Neuronal stem cell (in vitro differentiated cells): ENCODE measurements at regions not wholly inside any gene's neighbourhood (a gene's known extent, or its start where the extent isn't known, plus 50 kb on each side); places are given as distances from the start of the nearest gene placed in this dataset.

Experiments
- DNase-seq: peaks from one replicate; pipeline ENCODE4 v3.0.0-alpha.2; 2013; ENCODE audit warnings: low spot score
- H2AFZ ChIP-seq: one replicate; pipeline ENCODE4 v1.6.1; 2013; ENCODE audit warnings: mild to moderate bottlenecking, low read length, inconsistent platforms
- H2AK5ac ChIP-seq: 2 replicates; pipeline ENCODE4 v1.6.1; 2013; ENCODE audit warnings: low read depth, mild to moderate bottlenecking, inconsistent platforms, low read length, moderate library complexity, mixed read lengths
- H2BK120ac ChIP-seq: 2 replicates; pipeline ENCODE4 v1.6.1; 2013; ENCODE audit warnings: low read depth, mild to moderate bottlenecking, inconsistent platforms, low read length, moderate library complexity, mixed read lengths
- H2BK12ac ChIP-seq: one replicate; pipeline ENCODE4 v1.6.1; 2013; ENCODE audit warnings: low read length, inconsistent platforms
- H2BK15ac ChIP-seq: 2 replicates; pipeline ENCODE4 v1.6.1; 2013; ENCODE audit warnings: mild to moderate bottlenecking, low read length, inconsistent platforms, mixed read lengths
- H2BK5ac ChIP-seq: one replicate; pipeline ENCODE4 v1.6.1; 2013; ENCODE audit warnings: inconsistent platforms, mild to moderate bottlenecking, low read length, moderate library complexity
- H3K14ac ChIP-seq: one replicate; pipeline ENCODE4 v1.6.1; 2013; ENCODE audit warnings: low read length, inconsistent platforms
- H3K18ac ChIP-seq: 2 replicates; pipeline ENCODE4 v1.6.1; 2013; ENCODE audit warnings: low read length, inconsistent platforms
- H3K23ac ChIP-seq: 2 replicates; pipeline ENCODE4 v1.6.1; 2013; ENCODE audit warnings: low read depth, mild to moderate bottlenecking, mixed read lengths, low read length, inconsistent platforms; ENCODE audit not compliant: poor library complexity
- H3K27ac ChIP-seq: replicated peaks from 3 replicates; pipeline ENCODE4 v1.5.1; 2013; ENCODE audit warnings: low read length, inconsistent platforms
- H3K27me3 ChIP-seq, 3 experiments: 2 replicates each; pipeline ENCODE4 v1.6.1; 2013; ENCODE audit warnings: low read length in 3 of 3, mild to moderate bottlenecking in 2 of 3, inconsistent platforms in 1 of 3, low read depth in 1 of 3, mixed read lengths in 1 of 3, moderate library complexity in 1 of 3; ENCODE audit not compliant: control insufficient read depth in 3 of 3, insufficient read depth in 3 of 3
- H3K36me3 ChIP-seq, 2 donors: replicated peaks in 1 of 2; 2 replicates each; pipeline ENCODE4 v1.6.1; 2013; ENCODE audit warnings: low read length in 2 of 2; ENCODE audit not compliant: control insufficient read depth in 2 of 2, insufficient read depth in 2 of 2
- H3K4ac ChIP-seq: 2 replicates; pipeline ENCODE4 v1.6.1; 2013; ENCODE audit warnings: inconsistent platforms, mild to moderate bottlenecking, low read length, moderate library complexity
- H3K4me1 ChIP-seq, 2 donors: 1 replicate in 1 of 2; 2 replicates in 1 of 2; pipeline ENCODE4 v1.6.1; 2013; ENCODE audit warnings: low read length in 2 of 2, low read depth in 1 of 2; ENCODE audit not compliant: control insufficient read depth in 2 of 2, insufficient read depth in 1 of 2
- H3K4me2 ChIP-seq: one replicate; pipeline ENCODE4 v1.6.1; 2013; ENCODE audit warnings: mild to moderate bottlenecking, low read length, inconsistent platforms; ENCODE audit not compliant: insufficient read depth, poor library complexity, severe bottlenecking
- H3K4me3 ChIP-seq, 2 donors: 2 replicates each; pipeline ENCODE4 v1.5.1; 2013; ENCODE audit warnings: low read length in 2 of 2, mild to moderate bottlenecking in 2 of 2, inconsistent platforms in 1 of 2, moderate library complexity in 1 of 2
- H3K79me1 ChIP-seq: one replicate; pipeline ENCODE4 v1.6.1; 2013; ENCODE audit warnings: low read depth, mild to moderate bottlenecking, inconsistent platforms, low read length, moderate library complexity
- H3K9ac ChIP-seq: one replicate; pipeline ENCODE4 v1.6.1; 2013; ENCODE audit warnings: mild to moderate bottlenecking, low read depth, low read length, inconsistent platforms; ENCODE audit not compliant: poor library complexity
- H3K9me3 ChIP-seq, 2 donors: replicated peaks in 1 of 2; 2 replicates each; pipeline versions ENCODE3 to v1.6.1; 2013; ENCODE audit warnings: low read length in 2 of 2, mild to moderate bottlenecking in 2 of 2, inconsistent platforms in 1 of 2, low read depth in 1 of 2, mixed read lengths in 1 of 2, moderate library complexity in 1 of 2; ENCODE audit not compliant: control insufficient read depth in 2 of 2, insufficient read depth in 1 of 2
- H4K8ac ChIP-seq: one replicate; pipeline ENCODE4 v1.6.1; 2013; ENCODE audit warnings: low read depth, mild to moderate bottlenecking, inconsistent platforms, low read length, moderate library complexity
- H4K91ac ChIP-seq: one replicate; pipeline ENCODE4 v1.6.1; 2013; ENCODE audit warnings: low read length, low read depth, mild to moderate bottlenecking, inconsistent platforms; ENCODE audit not compliant: poor library complexity
- WGBS, 2 donors: extraction: QIAGEN DNeasy Blood & Tissue Kit; methylation state at CpG; one replicate each; pipeline ENCODE4 v1.1.7; 2013; ENCODE audit warnings: missing lambda C conversion rate in 2 of 2, mixed read lengths in 1 of 2; ENCODE audit not compliant: insufficient read length in 2 of 2, insufficient replicate concordance in 1 of 2; ENCODE audit errors: extremely low coverage in 2 of 2; 5-methylcytosine and 5-hydroxymethylcytosine counted together

- Histone ChIP-seq H3K14ac (no peak overlapping the region), H3K9me3 (no peaks in the 10 kb centered on the region), H2AK5ac (no peak overlapping the region), H2BK5ac (no peak overlapping the region), H2BK120ac (no peak overlapping the region), H3K4me3 (no peak overlapping the region), H2AFZ (peak overlapping the region; percentile 25), H3K27ac (no peak overlapping the region), H3K27me3 (no peaks in the 10 kb centered on the region), H3K4me1 (no peaks in the 10 kb centered on the region), H2BK15ac (no peak overlapping the region), H3K79me1 (no peaks in the 10 kb centered on the region), H3K18ac (no peak overlapping the region), H3K4me2 (no peak overlapping the region), H3K9ac (no peak overlapping the region), H3K23ac (no peak overlapping the region), H3K4ac (no peak overlapping the region), H4K8ac (no peak overlapping the region), H4K91ac (no peak overlapping the region), H2BK12ac (no peak overlapping the region), H3K36me3 (no peaks in the 10 kb centered on the region)
- no CpG with 5 or more reads among the region's 5 CpGs for WGBS, 2 donors
- DNase-seq, result no peak
These were observed 700.5 kb upstream of the CDH10 start for GRCh38 chr5:25345240-25345771.

GRCh38 chr5:25339541-25339940 is 694.8 kb upstream of the CDH10 start:
- Histone ChIP-seq H3K14ac (no peak overlapping the region), H2BK5ac (no peak overlapping the region), H3K4me3 (no peak overlapping the region), H3K27me3 (no peaks in the 10 kb centered on the region), H4K91ac (no peak overlapping the region), H3K4ac (no peak overlapping the region), H2BK120ac (no peak overlapping the region), H3K36me3 (no peaks in the 10 kb centered on the region), H3K9ac (no peak overlapping the region), H3K79me1 (no peaks in the 10 kb centered on the region), H3K4me2 (no peak overlapping the region), H3K18ac (no peak overlapping the region), H2BK12ac (no peak overlapping the region), H3K23ac (no peak overlapping the region), H2AFZ (no peak overlapping the region), H3K9me3 (no peaks in the 10 kb centered on the region), H2AK5ac (no peak overlapping the region), H4K8ac (no peak overlapping the region), H3K4me1 (peaks cover 0 to 1% of the 10 kb centered on the region in 2 donors), H3K27ac (no peak overlapping the region), H2BK15ac (no peak overlapping the region)
- WGBS, 2 donors, result no CpG with 5 or more reads among the region's 5 CpGs
- no peak for DNase-seq

- H3K4me2 ChIP-seq, result no peak overlapping the region
- H4K8ac ChIP-seq, result no peak overlapping the region
- peaks cover 2% of the 10 kb centered on the region for H3K79me1 ChIP-seq
- no peak overlapping the region for H2AFZ ChIP-seq
- H3K23ac ChIP-seq, result no peak overlapping the region
- no peak overlapping the region for H2BK5ac ChIP-seq
- no peak overlapping the region for H2BK120ac ChIP-seq
- no peak overlapping the region for H3K14ac ChIP-seq
- no CpG with 5 or more reads among the region's 6 CpGs for WGBS, 2 donors
- H2BK15ac ChIP-seq, result no peak overlapping the region
- peak overlapping the region; percentile 31 for H3K18ac ChIP-seq
- no peaks in the 10 kb centered on the region for H3K36me3 ChIP-seq
- H3K4me3 ChIP-seq, result no peak overlapping the region
- H3K9me3 ChIP-seq, result peaks cover 0 to 9% of the 10 kb centered on the region in 2 donors
- H3K4me1 ChIP-seq, result peaks cover 0 to 4% of the 10 kb centered on the region in 2 donors
- H3K27me3 ChIP-seq, result no peaks in the 10 kb centered on the region
- H4K91ac ChIP-seq, result no peak overlapping the region
- H3K9ac ChIP-seq, result no peak overlapping the region
- H2BK12ac ChIP-seq, result no peak overlapping the region
- H2AK5ac ChIP-seq, result no peak overlapping the region
- DNase-seq, result peak; percentile 36
- H3K27ac ChIP-seq, result no peak overlapping the region
- H3K4ac ChIP-seq, result no peak overlapping the region
These were observed 689.6 kb upstream of the CDH10 start for GRCh38 chr5:25334350-25334749.

- no CpG with 5 or more reads among the region's 3 CpGs for WGBS, 2 donors
- Histone ChIP-seq H4K8ac (no peak overlapping the region), H3K4ac (no peak overlapping the region), H3K14ac (no peak overlapping the region), H2BK12ac (no peak overlapping the region), H2AK5ac (peak overlapping the region; percentile 37), H3K4me1 (peaks cover 0 to 4% of the 10 kb centered on the region in 2 donors), H3K4me3 (no peak overlapping the region), H2BK120ac (no peak overlapping the region), H3K4me2 (no peak overlapping the region), H4K91ac (no peak overlapping the region), H2AFZ (no peak overlapping the region), H3K23ac (no peak overlapping the region), H3K9ac (no peak overlapping the region), H3K27me3 (no peaks in the 10 kb centered on the region), H2BK15ac (no peak overlapping the region), H2BK5ac (no peak overlapping the region), H3K18ac (peak overlapping the region; percentile 13), H3K36me3 (no peaks in the 10 kb centered on the region), H3K27ac (no peak overlapping the region), H3K9me3 (peaks cover 0 to 9% of the 10 kb centered on the region in 2 donors), H3K79me1 (peaks cover 2% of the 10 kb centered on the region)
- no peak for DNase-seq
These were observed 685.9 kb upstream of the CDH10 start for GRCh38 chr5:25330721-25331120.
